ENCODE measurements at regions not wholly inside any gene's neighbourhood (a gene's known extent, or its start where the extent isn't known, plus 50 kb on each side); places are given as distances from the start of the nearest gene placed in this dataset.

DNA sequence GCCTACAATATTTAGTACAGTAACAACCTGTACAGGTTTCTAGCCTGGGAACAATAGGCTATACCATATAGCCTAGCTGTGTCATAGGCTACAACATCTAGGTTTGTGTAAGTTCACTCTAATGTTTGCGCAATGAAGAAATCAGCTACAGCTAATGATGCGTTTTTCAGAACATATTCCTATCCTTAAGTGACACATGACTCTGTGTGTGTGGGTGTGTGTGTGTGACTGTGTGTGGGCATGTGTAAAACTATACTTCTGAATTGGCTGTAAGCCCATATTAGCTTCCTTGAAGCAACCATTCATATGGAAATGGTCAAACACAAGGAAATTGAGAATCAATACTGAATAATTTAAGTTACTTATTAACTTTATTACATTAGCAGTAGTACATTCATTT lies 120.8 kb upstream of the SULT1C3 start:
- Mint-ChIP-seq H3K4me1 (no peaks in the 10 kb centered on the region), H3K27me3 (no peaks in the 10 kb centered on the region), H3K27ac (no peak overlapping the region), H3K9me3 (no peaks in the 10 kb centered on the region), H3K4me3 (no peak overlapping the region), H3K36me3 (no peaks in the 10 kb centered on the region)
- DNase-seq, result no peak
- CTCF ChIA-PET, result interaction anchor here (1.2 kb wide), 1 partner anchor 65 kb away, joined by 3 read pairs; no protein-coding TSS in a partner anchor

DNA sequence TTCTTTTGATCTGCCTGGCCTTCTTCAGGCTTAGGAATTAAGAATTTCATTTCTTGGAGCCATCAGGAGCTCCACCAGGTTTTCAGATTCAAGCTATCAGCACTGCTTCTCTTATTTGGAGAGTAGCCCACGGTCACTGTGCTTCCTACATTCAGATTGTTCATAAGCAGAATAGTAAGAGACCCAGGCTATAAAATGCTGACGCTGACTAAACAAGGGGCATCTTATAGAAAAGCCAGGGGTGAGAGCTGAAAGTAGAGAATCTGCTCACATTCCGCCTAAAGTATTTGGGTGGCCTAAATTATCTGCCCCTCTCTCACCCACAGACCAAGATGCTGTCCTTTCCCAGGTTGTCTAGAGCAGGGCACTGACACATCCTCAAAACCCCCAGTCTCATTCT lies 120.3 kb upstream of the SULT1C3 start:
- no peak for DNase-seq
- Mint-ChIP-seq H3K4me3 (no peak overlapping the region), H3K27ac (no peak overlapping the region), H3K9me3 (no peaks in the 10 kb centered on the region), H3K27me3 (no peaks in the 10 kb centered on the region), H3K36me3 (no peaks in the 10 kb centered on the region), H3K4me1 (no peaks in the 10 kb centered on the region)
- CTCF ChIA-PET, result interaction anchor here (1.2 kb wide), 1 partner anchor 65 kb away, joined by 3 read pairs; no protein-coding TSS in a partner anchor

DNA sequence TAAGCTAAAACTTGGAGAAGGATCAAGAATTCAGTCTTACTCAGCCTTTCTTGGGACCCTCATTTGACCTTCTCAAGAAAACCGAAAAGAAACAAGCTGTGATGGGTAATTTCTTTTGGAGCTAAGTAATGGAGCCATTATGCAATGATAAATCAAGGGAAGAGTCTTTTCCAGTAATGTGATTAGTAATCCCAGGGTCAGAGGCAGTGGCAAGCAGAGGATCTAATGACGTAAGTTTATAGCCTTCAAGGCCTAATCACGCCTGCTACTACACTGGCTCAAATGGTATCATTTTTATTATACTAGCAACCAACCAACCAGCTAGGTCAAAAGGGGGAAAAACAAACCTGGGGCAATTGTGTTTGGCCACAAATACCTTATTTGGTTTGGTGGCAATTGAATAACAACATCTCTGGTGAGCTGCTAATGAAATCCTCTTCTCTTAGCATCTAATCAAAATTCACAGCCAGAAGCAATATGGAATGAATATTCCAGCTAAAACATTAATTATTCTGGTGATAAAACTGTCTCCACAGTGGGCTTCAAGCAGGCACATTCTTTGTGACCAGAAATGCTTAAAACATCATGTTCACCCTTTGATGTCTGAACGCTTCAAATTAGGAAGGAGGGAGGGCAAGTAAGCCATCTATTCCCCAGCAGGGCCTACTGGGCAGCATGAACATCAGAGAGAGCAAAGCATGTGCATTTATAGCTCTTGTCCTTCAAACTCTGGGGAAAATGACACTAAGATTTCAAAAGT lies 114.9 kb upstream of the SULT1C3 start:
- Mint-ChIP-seq H3K27ac (no peak overlapping the region), H3K27me3 (no peaks in the 10 kb centered on the region), H3K4me1 (no peaks in the 10 kb centered on the region), H3K9me3 (no peaks in the 10 kb centered on the region), H3K36me3 (no peaks in the 10 kb centered on the region), H3K4me3 (no peak overlapping the region)
- CTCF ChIA-PET, result no interaction called here
- no peak for DNase-seq

DNA sequence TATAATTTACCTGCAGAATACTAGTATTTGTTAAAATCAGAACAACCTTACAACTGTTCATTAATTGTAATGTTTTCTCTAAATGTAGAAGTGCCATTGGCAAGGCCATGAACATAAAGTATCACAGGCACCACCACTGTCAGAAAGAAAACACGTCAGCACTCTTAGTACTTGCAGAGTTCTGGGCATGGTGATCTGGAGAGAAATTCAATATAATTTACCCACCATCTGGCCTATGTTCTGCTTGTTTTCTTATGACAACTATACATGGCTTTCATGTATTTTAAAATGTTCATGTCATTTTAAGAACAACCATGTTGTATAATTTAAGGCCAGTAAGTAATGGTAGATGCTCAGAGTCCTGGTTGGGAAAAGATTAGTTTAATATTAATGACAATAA lies 114.2 kb upstream of the SULT1C3 start:
- Mint-ChIP-seq H3K9me3 (no peaks in the 10 kb centered on the region), H3K4me3 (no peak overlapping the region)

DNA sequence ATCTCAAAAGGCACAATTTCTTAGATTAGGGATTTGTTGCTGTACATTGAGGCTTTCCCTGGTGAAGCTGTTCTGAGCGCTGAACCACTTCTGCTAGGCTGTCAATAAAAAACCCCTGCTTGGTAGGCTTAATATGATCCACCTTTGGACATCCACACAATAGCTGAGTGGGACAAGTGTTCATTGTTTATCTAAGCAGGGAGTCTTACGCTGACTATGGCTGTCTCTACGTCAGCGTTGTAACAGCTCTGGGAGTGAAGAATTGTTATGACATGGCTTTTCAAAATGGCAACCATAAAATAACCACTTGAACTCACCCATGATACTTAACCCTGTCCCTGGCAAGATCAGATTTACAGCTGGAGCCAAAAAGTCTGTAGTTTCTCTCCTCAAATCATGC lies 111.5 kb upstream of the SULT1C3 start:
- no peak for DNase-seq
- H3K4me1 Mint-ChIP-seq, result no peaks in the 10 kb centered on the region
- no peaks in the 10 kb centered on the region for H3K36me3 Mint-ChIP-seq
- no peak overlapping the region for H3K4me3 Mint-ChIP-seq
- no peaks in the 10 kb centered on the region for H3K27me3 Mint-ChIP-seq
- H3K9me3 Mint-ChIP-seq, result no peaks in the 10 kb centered on the region
- no peak overlapping the region for H3K27ac Mint-ChIP-seq
- CTCF ChIA-PET, result no interaction called here

More for the DNA sequence above, 114.2 kb upstream of the SULT1C3 start:
- Mint-ChIP-seq H3K27me3 (no peaks in the 10 kb centered on the region), H3K4me1 (no peaks in the 10 kb centered on the region), H3K27ac (no peak overlapping the region), H3K36me3 (no peaks in the 10 kb centered on the region)
- DNase-seq, result no peak
- CTCF ChIA-PET, result no interaction called here

DNA sequence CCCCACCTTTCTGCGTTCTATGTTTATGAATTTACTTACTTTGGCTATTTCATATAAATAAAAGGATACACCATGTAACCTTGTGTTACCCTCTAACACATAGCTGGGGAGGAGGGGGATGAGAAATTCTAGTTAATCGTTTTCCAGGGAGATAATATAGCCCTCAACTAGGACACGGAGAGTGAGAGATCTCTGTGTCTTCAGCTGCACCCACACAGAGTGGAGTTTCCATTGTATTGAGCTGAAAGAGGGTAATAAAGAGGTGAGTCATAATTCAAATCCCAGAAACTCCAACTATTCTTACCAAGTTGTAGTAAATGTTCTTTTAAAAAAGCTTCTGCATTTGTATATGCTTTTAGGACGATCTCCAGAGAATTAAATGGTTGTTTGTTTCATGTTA lies 110.1 kb upstream of the SULT1C3 start:
- Mint-ChIP-seq H3K4me3 (no peak overlapping the region), H3K27me3 (no peaks in the 10 kb centered on the region), H3K4me1 (no peaks in the 10 kb centered on the region), H3K9me3 (no peaks in the 10 kb centered on the region), H3K27ac (no peak overlapping the region), H3K36me3 (no peaks in the 10 kb centered on the region)
- CTCF ChIA-PET, result no interaction called here
- DNase-seq, result no peak

DNA sequence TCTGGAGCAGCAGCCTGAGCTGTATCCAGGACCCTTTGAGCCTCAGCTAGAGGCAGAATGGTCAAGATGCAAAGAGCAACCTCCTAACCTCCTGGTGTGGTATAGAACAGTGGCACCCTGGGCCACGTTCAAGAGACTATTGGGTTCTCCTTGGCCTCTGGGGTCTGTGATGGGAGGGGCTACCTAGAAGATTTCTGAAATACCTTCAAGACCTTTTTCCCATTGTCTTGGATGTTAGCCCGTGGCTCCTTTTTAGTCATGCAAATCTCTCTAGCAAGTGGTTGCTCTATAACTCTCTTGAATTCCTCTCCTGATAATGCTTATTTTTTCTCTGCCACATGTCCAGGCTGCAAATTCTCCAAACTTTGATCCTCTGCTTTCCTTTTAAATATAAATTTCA lies 106.3 kb upstream of the SULT1C3 start:
- CTCF ChIA-PET, result no interaction called here
- Mint-ChIP-seq H3K4me1 (no peaks in the 10 kb centered on the region), H3K36me3 (no peaks in the 10 kb centered on the region)

DNA sequence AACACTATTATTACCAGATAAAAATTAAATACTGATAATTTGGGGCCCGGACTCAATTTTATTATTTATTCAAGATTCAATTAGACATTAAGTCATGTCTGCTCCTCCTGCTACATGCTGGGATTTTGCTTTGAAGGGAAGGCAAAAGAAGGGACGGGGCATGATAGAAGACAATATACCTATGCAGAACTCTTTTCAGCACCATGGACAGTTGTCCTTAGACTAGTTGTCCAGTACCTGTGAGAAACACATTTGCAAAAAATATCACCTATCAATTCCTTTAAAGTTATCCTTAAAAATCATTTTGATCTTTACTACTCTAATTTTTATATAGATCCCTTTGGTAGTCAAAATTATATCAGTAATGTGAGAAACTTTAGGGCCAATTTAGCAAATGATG lies 100.2 kb upstream of the SULT1C3 start:
- no peak overlapping the region for H3K4me3 Mint-ChIP-seq
- no peaks in the 10 kb centered on the region for H3K9me3 Mint-ChIP-seq

More for the DNA sequence above, 106.3 kb upstream of the SULT1C3 start:
- H3K9me3 Mint-ChIP-seq, result no peaks in the 10 kb centered on the region
- no peaks in the 10 kb centered on the region for H3K27me3 Mint-ChIP-seq
- no peak for DNase-seq
- H3K4me3 Mint-ChIP-seq, result no peak overlapping the region
- no peak overlapping the region for H3K27ac Mint-ChIP-seq

DNA sequence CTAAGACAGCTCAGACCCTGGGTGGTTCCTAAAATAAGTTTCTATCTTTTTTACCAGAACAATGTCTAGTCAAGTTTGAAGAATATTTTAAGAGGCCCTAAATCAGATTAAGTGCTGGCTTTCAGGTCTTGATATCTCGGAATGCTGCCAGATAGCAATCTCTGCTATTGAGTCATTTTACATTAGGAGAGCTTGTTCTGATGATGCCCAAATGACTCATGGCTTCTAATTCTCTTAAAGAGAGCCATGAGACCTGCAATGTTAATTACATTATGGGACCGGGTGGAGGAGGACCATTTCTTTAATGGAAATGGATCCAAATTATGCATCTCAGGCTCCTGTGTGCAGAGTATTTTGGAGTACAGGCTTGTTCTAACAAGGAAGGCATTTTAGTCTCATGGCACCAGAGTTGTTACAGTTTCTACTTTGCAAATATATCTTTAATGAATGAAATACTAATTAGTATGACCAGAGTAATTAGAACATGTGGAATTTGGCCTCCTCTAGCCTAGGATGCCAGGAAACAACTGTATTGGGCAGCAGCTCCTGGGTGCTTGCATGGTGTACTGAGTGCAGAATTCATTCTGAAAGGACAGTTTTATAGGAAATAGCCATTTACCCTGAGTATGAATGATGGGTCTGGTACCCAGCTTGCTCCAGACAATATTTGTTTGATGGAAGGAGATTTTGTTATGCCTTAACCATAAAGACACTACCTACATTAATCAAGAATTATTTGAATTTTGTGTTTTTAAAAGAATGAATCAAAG lies 94.0 kb upstream of the SULT1C3 start:
- Mint-ChIP-seq H3K36me3 (no peaks in the 10 kb centered on the region), H3K27ac (no peak overlapping the region), H3K27me3 (no peaks in the 10 kb centered on the region), H3K4me3 (no peak overlapping the region), H3K9me3 (no peaks in the 10 kb centered on the region), H3K4me1 (no peaks in the 10 kb centered on the region)
- CTCF ChIA-PET, result no interaction called here
- no peak for DNase-seq

More for the DNA sequence above, 100.2 kb upstream of the SULT1C3 start:
- Mint-ChIP-seq H3K27me3 (no peaks in the 10 kb centered on the region), H3K36me3 (no peaks in the 10 kb centered on the region), H3K4me1 (no peaks in the 10 kb centered on the region), H3K27ac (no peak overlapping the region)
- no peak for DNase-seq
- CTCF ChIA-PET, result no interaction called here

DNA sequence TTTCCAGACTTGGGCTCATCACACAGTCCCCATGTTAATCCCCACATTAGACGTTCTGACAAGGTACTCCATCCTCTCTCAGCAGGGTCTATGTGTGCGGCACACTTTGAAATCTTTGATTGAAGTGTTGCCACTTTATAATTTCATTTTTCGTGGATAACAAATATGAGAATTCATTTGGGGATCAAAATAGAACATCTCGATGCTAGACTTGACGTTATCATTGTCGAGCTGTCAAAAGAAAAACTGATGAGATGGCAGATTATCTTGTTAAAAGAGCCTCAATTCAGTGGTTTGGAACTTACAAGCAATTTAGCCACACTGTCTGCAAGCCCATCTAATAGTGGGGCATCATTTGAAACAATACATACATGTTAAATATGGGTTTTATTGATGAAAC lies 91.2 kb upstream of the SULT1C3 start:
- CTCF ChIA-PET, result no interaction called here
- H3K27me3 Mint-ChIP-seq, result no peaks in the 10 kb centered on the region

DNA sequence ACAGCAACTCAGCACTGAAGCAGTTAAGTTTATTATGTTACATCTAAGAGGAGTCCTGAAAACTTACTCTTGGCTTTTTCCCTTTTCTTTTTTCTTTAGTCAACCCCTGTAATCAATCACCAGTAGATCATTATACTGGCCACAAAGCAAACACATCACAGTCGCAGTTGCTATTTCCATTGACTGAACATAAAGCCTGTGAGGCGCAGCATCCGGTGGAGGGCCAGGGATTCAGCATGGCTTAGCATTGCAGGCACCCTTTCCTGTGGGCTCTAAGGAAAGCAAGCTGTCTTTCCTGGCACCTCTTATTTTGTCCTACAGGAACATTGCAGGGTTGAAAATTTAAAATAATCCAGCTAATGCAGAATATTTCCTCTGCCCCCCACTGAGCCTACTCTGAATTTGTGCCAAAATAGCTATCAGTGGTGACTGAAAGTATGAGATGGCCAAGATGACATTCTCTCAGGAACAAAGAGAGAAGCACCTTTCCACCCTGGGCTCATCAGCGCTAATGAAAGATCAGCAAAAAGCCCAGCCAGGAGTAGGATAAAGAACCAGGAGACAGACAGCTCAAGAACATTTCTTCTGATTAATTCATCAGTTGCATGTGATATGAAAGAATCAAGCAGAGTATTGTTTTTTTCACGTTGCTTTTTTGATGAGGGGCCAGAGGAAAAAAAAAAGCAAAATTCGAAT lies 85.3 kb upstream of the SULT1C3 start:
- Mint-ChIP-seq H3K27ac (no peak overlapping the region), H3K4me3 (no peak overlapping the region), H3K36me3 (no peaks in the 10 kb centered on the region), H3K27me3 (no peaks in the 10 kb centered on the region), H3K4me1 (no peaks in the 10 kb centered on the region), H3K9me3 (no peaks in the 10 kb centered on the region)
- DNase-seq, result no peak
- CTCF ChIA-PET, result interaction anchor here (0.7 kb wide), 1 partner anchor 1392 kb away, joined by 3 read pairs; no protein-coding TSS in a partner anchor

More for the DNA sequence above, 91.2 kb upstream of the SULT1C3 start:
- H3K27ac Mint-ChIP-seq, result no peak overlapping the region
- DNase-seq, result no peak
- no peaks in the 10 kb centered on the region for H3K36me3 Mint-ChIP-seq
- H3K9me3 Mint-ChIP-seq, result no peaks in the 10 kb centered on the region
- no peak overlapping the region for H3K4me3 Mint-ChIP-seq
- H3K4me1 Mint-ChIP-seq, result no peaks in the 10 kb centered on the region

DNA sequence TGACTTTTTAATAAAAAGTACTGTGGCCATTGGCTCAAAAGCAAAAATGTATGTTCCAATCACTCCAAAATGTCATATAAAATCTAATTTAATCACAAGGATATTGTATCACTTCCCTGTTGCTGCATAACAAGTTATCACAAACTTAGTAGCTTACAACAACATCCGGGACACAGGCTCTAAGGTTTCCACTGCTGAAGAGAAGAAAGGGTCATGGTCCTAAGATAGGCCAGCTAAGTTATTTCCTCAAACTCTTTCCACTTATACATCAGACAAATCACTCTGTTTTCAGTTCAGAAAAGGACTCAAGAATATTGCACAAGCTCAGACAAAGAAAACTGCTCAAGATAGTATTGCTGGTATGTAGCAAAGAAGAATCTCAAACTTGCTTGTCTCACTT lies 78.5 kb upstream of the SULT1C3 start:
- H3K27ac Mint-ChIP-seq, result no peak overlapping the region
- no peaks in the 10 kb centered on the region for H3K9me3 Mint-ChIP-seq
- no peak overlapping the region for H3K4me3 Mint-ChIP-seq
- H3K36me3 Mint-ChIP-seq, result no peaks in the 10 kb centered on the region
- no peaks in the 10 kb centered on the region for H3K27me3 Mint-ChIP-seq
- no peak for DNase-seq
- H3K4me1 Mint-ChIP-seq, result no peaks in the 10 kb centered on the region
- CTCF ChIA-PET, result interaction anchor here (1.0 kb wide), 1 partner anchor 9 kb away, joined by 3 read pairs; no protein-coding TSS in a partner anchor

DNA sequence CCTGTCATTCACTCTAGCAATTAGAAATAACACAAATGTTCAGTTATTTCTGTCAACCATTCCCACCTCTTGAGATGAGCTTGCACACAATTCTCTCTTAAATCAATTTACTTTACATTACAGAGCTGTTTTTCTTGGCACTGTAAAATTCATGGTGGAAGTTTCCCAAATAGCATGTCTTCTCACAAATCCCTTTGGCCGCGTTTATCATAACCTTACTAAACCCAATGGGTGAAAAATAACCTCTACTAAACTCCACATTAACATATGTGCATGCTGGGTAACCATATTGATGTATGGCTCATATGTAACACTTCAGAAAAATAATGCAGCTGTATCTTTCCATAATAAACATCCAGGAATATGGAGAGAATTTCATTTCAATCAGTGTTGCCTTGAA lies 75.5 kb upstream of the SULT1C3 start:
- Mint-ChIP-seq H3K9me3 (no peaks in the 10 kb centered on the region), H3K36me3 (no peaks in the 10 kb centered on the region), H3K27me3 (no peaks in the 10 kb centered on the region), H3K4me3 (no peak overlapping the region), H3K4me1 (no peaks in the 10 kb centered on the region), H3K27ac (no peak overlapping the region)
- CTCF ChIA-PET, result no interaction called here
- DNase-seq, result no peak

DNA sequence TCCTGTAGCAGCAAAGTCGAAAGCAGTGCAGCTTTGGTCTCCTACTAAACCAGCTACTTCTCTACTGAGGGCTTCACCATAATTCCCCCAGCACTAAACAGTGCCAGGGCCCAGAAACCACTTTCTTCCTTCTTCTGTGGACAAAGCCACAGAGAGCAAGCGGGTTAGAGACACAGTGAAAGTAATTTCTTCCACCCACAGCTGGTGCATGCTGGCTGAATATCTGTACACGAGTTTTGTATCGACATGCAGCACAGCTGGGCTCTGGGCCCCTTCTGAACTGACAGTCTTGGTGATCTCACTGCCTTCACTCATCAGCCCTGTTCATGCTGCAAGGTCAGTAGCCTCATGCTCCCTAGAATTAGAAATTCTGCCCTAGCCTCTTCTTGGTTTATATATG lies 74.0 kb upstream of the SULT1C3 start:
- Mint-ChIP-seq H3K27ac (no peak overlapping the region), H3K36me3 (no peaks in the 10 kb centered on the region), H3K4me1 (no peaks in the 10 kb centered on the region), H3K27me3 (no peaks in the 10 kb centered on the region), H3K4me3 (no peak overlapping the region), H3K9me3 (no peaks in the 10 kb centered on the region)
- CTCF ChIA-PET, result no interaction called here
- no peak for DNase-seq
